ENCODE measurements at regions not wholly inside any gene's neighbourhood (a gene's known extent, or its start where the extent isn't known, plus 50 kb on each side); places are given as distances from the start of the nearest gene placed in this dataset.

GRCh38 chr1:57474137-57474750, 50.4 kb upstream of the DAB1 start:
- TF ChIP-seq CTCF (IDR thresholded peaks at IDR 0.05) (no peak), EZH2 (IDR thresholded peaks at IDR 0.05) (no peak), EZH2phosphoT487 (IDR thresholded peaks at IDR 0.05) (no peak)

All from neural progenitor cell (in vitro differentiated cells).